Stimulated activated naive CD8-positive, alpha-beta T cell treated with anti-CD3 and anti-CD28 coated beads, Interleukin-15, Interleukin-2, amounts not matched to agents 100 U/mL and 50 U/mL, for 24 hours (primary cell): ENCODE measurements at regions not wholly inside any gene's neighbourhood (a gene's known extent, or its start where the extent isn't known, plus 50 kb on each side); places are given as distances from the start of the nearest gene placed in this dataset.
"Not testable (repeated sequence)": the region's sequence is repeated elsewhere in the genome, so short reads cannot be mapped to it uniquely, and the experiment has no call there.

Source experiments
- ATAC-seq: fragments of 150-1000 bp; cut with Tn5 transposase; one replicate; pipeline ENCODE4 v1.10.0; 2021
- DNase-seq: peaks from one replicate; pipeline ENCODE4 v3.0.0; 2021

DNA sequence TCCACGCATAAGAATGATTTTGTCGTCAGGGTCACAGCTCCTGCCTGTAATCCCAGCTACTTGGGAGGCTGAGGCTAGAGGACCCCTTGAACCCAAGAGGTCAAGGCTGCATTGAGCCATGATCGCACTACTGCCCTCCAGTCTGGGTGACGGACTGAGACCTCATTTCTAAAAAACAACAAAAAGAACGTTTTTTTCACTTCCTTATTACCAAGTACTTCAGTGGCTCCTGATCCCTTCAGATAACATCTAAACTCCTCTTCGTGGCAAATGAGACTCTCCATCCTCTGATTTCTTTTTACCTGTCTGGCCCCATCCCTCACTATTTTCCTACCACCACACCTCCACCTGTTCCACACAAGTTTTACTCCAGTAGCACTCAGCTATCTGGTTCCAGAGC, 105.4 kb upstream of the TLK1 start:
- no peak for ATAC-seq
- DNase-seq = no peak

DNA sequence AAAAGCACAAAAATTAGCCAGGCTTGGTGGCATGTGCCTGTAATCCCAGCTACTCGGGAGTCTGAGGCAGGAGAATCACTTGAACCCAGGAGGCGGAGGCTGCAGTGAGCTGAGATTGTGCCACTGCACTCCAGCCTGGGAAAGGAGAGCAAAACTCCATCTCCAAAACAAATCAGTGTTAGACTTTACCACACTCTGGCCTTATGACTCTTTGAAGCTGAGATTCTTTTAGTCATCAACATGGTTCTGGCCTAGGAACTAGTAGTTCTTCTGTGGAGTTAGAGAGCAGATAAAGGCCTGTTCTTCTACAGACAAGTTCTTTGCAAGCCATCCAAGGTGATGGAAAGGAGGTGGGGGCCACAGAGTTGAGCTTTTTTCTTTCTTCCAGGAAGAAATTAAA, 100.8 kb upstream of the TLK1 start:
- not testable (repeated sequence) for DNase-seq, ATAC-seq

DNA sequence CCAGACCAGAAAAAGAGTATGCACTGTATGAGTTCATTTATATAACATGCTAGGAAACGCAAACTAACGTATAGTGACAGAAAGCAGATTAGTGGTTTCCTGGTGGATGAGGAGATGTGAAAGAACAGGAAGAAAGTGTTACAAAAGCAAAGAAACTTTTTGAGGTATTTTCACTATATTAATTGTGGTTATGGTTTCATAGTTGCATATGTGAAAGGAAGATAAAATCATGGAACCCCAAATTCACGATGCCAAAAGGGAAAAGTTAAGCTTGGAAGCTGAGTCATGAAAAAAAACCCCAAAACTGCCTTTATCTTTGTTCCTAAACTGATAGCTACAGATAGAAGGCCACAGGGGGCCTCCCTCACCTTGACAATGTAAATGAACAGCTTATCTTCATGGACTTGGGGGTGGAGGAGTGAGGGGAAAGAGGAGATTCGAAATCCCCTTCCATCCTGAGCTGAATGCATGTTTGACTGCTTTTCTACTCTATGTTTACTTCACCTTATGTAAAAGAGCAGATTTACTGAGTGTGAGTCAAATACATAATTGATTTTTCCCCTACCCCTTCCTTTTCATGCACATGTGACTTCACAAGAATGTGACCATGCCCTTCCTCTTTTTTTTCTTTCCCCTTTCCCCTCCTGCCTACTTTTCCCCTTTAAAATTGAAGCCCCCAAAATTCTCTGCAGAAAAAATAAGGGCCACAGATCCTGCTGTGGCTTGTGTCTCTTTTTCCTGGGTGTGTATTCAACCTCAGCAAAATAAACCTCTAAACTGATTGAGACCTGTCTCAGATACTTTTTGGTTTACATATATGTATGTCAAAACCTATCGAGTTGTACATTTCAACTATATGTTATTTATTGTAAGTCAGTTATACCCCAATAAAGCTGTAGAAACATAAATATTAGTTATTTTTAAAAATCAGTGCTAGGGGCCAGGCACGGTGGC, 100.1 kb upstream of the TLK1 start:
- DNase-seq (peak; percentile 23), ATAC-seq (peak; percentile 98)

DNA sequence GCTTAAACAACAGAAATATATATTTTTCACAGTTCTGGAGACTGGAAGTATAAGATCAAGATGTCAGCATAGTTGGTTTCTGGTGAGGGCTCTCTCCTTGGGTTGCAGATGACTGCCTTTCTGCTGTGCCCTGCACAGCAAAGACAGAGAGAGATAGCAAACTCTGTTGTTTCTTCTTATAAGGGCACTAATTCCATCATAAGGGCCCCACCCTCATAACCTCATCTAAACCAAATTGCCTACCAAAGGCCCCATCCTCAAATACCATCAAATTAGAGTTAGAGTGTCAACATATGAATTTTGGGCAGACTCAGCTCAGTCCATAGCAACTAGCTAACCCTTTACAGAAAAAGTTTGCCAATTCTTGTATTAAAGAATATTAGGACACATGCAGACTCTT, 94.0 kb upstream of the TLK1 start:
- no peak for DNase-seq
- no peak for ATAC-seq

DNA sequence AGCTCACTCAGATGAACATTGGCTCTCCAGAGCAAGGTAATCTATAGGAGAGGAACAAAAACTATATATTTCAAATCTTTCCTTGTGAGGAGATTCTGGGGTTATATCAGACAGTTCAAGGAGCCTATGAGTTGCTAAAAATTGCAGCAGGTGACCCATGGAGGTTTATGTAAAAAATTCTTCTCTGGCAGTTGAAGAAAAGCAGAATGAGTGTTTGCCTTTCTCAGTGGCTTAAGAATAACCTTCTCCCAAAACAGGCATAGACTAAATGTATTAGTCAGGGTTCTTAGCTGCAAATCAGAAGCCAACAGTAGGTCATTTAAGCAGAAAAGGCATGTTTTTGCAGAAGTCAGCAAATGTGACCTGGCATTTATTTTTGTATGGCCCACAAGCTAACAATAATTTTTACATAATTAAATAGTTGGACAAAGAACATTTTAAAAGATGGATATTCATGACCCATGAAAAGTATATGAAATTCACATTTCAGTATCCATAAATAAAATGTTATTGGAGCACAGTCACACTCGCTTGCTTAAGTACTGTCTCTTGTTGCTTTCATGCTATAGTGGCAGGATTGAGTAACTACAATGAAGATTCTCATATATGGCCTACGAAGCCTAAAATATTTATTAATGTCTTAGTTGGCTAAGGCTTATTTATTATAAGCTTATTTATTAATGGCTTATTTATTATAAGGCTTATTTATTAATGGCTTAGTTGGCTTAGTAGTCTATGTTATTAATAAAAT, 93.4 kb upstream of the TLK1 start:
- DNase-seq (no peak), ATAC-seq (no peak)

DNA sequence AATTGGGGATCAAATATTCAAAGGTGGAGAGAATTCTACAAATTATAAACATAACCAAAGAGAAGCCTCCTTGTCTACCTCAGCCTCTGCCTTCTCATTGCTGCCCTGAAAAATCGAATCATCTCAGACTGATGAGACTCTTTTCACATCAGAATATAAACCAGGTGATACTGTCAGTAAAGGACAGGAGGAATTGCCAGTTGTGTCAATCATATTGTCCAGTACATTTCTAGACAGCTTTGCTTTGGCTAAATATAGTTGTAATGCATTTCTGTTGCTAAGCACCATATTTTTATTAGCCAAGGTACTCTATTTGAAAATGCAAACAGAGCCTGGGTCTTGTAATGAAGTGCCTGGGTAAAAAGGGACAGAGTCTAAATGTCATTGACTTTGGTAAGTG, 92.6 kb upstream of the TLK1 start:
- no peak for ATAC-seq
- DNase-seq = no peak

DNA sequence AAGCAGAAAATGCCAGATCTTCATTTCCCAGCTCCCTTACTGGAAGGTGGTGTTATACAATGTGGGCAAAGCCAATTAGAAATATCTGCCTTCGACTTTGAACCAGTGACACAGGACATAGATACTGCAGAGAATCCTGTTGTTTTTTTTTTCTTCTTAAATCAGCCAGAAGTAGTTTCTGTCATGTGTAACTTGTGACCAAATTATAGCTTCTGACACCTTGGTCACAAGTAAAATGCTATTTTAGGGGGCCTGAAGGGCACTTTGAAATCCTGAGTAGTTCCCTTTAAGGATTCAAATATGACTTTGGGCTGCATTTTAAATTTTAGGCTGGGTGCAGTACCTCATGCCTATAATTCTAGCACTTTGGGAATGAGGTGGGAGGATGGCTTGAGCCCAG, 89.0 kb upstream of the TLK1 start:
- no peak for DNase-seq
- no peak for ATAC-seq

DNA sequence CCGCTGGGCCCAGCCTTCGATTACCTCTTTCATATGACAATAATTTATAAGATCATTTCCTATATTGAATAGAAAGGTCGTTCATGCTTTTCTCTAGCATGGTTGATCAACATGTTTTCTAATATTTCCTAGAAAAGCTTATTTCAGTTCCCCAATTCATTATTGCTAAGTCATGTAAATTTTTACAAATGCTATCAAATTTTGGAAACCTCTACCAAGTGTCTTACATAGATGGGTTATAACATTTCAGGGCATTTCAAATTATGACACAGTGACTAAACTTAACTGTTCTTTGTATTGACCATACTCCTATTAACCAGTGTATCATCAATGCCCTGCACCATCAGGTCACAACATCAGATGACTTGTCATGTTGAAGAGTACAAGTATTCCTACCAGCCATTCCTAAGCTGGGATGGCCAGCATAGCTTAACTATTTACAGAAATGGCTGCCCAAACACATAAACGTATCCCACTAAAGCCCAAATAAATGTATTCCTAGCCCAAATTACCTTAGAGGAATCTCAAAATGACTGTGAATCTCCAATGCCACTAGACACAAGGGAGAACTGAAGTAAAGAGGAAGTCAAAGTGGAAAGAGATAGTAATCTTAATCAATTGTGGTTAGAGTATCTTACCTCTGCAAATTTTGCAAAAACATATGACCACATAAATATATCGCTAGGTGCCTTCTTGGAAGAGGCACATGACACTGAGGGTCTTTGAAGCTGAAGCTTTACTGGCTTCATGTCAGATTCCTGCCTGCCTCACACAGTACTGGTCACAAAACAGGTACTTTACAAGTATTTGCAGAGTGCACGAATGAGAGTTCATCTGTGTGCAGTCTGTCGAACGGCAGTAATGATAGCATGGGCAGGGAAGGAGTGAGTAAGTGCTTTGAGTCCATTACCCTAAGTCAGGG, 87.3 kb upstream of the TLK1 start:
- DNase-seq = no peak
- ATAC-seq = peak; percentile 75

DNA sequence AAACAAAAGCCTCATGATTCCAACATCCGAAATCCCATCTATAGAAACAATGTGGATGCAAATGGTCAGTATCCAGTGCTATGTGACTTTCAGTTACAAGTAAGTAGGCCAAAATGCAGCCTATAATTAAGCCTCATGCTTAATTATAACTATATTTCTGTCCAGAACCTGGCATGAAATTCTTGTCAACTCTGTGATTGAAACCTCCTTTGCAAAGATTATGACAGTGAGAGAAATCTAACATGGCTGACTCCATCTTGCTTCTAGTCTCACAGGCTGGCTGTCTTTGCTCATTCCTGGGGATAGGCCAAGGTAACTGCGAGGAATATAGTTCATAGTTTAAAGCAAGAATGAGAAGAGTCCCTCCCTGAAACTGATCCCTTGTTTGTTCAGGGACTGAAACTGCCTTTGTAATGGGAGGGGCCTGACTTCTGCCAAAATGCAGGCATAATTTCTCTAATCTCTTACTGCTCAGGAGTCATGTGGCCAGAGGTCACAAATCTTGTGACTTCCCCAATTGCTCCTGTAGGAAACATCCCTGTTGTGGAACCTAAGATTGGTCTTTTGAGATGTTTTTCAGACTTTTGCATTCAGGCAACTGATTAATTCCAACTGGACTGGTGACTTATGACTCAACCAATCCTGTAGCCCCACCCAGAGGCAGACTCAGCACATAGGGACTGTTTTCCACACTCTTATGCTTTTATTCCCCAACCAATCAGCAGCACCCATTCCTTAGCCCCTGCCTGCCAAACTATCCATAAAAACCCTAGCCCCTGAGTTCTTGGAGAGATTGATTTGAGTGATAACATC, 84.5 kb upstream of the TLK1 start:
- no peak for DNase-seq
- ATAC-seq = no peak

DNA sequence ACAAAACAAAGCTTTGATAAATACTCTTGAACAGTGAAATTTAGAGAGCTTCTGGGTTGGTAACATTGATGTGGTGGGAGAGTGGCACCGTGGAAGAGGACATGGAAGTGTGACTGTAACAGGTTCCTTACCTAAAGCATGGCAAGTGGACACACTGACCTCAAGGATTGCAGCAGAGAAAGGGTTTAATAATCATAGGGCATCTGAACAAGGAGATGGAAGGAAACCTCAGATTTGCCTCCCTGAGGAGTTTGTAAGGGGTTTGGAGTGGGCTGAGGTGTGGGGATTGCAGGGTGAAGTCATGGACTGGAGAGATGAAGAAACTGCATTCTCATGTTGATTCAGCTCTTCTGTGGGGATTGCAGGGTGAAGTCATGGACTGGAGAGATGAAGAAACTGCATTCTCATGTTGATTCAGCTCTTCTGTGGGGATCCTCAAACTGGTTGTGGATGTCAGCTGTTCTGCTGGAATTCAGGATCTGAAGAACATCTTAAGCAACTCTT, 83.8 kb upstream of the TLK1 start:
- no peak for ATAC-seq
- DNase-seq = no peak

DNA sequence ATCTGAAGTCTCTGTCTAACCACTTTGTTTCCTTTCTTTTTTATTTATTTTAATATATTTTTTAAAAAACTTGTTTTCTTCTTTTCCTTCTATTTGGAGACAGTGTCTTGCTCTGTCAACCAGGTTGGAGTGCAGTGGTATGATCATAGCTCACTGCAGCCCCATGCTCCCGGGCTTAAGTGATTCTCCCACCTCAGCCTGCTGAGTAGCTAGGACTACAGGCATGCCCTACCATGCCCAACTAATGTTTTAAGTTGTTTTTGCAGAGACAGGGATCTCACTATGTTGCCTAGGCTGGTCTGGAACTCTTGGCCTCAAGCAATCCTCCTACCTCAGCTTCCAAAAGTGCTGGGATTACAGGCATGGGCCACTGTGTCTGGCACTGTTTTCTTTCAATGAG, 81.1 kb upstream of the TLK1 start:
- DNase-seq (no peak), ATAC-seq (no peak)

DNA sequence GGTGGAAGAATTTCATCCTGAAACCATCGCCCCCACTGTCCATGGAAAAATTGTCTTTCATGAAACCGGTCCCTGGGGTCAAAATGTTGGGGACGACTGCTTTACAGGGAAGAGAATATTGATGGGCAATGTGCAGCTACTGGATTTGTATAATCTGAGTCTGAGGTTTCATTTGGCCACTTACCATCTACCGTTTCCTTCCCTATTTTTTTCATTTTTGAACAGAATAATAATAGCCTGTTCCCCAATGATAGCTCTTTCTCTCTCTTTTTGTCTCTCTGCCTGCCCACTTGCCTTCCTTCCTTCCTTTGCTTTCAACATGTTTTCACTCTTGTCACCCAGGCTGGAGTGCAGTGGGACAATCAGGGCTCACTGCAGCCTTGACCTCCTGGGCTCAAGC, 78.3 kb upstream of the TLK1 start:
- ATAC-seq (no peak), DNase-seq (no peak)

DNA sequence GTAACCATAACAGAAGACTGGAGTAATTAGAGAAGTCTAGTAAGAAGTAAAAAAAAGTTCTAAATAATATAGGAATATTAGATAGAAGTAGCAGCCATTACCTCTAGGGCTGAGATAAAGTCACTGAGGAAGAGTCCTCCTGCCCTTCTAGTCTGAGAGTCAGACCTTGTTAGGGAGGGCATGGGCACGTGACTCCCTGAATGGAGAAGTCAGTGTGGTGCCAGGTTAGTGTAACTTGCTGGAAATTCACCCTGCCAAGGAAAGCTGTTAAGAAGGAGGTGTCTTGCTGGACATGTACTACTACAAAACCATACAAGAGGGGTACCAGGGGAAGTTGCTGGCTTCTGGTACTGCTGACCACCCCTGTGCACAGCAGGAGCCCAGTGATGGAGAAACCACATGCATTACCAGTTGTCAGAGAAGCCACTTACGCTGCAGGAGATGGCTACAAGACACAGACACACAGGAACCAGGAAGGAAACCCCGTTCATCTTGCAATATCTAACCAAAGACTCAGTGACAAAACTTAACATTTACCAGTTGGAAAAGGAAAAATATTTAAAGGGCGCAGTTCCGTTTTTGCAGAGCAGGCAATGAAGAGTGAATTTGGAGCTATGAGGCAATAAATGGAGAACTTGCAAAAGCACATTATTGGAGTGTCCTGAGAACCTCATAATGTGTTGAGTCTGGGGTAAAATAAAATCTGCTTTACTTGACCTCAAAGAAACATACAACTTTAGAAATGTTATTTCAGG, 77.2 kb upstream of the TLK1 start:
- ATAC-seq (no peak), DNase-seq (no peak)

DNA sequence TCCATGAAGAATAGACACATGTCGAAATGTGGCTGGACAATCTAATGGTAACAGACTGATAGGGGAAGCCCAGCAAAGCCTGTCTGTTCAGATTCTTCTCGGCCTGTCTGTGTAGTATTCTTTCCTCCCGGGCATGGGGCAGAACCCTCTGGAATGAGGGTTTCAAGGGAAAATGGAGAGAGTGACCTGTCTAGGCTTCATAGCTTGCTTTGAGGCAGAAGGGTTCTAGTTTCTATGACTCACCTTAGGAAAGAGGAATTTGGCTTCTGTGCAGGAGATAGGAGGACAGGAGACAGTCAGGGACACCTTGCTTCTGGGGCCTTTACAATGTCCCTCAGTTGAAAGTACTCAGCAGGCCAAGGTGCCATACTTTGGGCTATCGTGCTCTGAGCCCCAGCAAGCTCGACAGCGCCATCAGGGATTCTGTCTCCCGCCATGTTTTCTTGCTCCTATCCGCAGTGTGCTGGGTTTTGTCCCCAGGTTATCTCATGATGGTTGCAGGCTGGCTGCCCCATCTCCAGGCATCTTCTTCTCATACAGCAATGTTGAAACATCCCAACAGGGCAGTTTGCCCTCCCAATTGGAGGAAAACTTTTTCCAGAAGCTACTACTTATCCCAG, 74.7 kb upstream of the TLK1 start:
- ATAC-seq = no peak
- no peak for DNase-seq

DNA sequence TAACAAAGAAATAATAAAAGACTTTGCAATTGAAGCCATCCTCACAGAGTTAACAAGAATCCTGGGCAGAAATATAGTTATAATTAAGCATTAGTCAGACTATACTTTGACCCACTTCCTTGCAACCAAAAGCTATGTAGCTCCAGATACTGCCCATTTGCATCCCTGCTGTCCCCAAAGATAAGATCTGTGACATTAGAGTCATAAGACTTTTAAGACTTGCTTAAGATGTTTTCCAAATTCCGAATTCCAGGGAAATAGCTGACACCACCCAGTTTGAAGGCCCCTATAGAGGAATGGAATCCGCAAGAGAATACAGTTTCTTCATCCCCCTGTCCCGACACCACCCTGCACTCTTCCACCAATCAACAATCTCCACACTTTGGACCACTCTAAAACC, 69.5 kb upstream of the TLK1 start:
- ATAC-seq (no peak), DNase-seq (no peak)

DNA sequence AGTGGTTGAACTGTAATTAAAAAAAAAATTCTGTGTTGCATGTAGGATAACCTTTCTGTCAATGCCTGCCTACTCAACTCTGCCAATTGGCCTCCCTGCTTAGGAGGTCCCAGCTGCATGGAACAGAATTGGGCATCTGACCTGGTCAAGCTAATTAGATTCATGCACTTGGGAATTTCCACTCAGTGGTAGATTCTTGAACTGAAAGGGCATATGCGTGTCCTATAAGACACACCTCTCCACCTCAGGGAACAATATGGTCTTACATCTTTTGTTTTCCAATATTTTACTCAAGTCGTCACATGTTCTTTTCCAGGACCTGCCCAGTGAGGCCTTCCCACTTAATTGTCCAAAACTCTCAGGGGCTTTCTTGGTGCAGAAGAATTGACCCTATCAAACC, 68.1 kb upstream of the TLK1 start:
- no peak for ATAC-seq
- DNase-seq = no peak

DNA sequence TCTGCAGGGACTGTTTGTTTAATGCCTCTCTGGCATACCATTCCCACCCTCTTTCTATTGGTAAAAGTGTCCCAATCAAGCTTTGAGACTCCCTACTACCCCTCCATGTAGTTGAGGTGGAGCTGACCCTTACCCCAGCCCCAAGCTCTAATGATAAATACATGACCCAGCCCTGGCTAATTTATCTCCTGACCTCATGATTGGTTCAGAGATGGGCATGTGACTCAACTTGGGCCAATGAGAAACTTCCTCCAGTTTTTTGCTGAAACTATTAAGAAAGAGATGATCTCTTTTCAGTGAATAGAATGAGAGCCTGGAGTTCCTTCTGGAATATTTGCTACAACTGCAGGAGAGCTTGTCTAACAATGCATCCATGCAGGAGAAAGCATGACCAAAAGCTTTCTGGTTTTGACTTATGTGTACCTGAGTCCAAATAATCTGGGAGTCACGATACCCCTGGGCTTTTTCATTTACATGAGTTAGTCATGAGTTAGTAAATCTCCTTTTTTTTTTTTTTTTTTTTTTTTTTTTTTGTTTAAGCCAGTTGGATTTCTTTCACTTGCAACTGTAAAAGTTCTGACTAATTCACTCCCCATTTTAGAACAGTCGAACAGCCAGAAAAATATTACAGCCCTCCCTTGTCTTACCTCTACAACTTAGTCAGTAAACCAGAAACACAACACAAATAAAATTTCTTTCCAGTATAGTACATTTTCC, 66.5 kb upstream of the TLK1 start:
- ATAC-seq = no peak

DNA sequence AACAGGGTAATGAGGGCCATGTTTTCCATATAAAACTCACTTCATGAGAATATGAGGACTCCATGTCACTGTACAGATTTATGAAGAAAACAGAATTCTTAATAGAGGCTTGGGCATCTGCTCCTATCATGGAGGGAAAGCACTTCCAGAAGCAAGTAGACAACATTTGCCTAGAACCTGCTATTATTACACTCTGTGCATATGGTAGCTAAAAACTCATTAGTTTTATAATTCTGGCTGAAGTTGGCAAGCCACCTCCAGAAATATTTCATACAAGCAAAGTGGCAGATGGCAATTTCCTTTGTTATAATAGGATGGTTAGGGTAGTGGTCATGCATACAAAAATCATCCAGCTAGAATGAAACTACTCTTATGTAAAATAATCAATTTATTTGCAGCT, 65.8 kb upstream of the TLK1 start:
- DNase-seq = no peak
- ATAC-seq = no peak

More for the DNA sequence above, 66.5 kb upstream of the TLK1 start:
- no peak for DNase-seq

DNA sequence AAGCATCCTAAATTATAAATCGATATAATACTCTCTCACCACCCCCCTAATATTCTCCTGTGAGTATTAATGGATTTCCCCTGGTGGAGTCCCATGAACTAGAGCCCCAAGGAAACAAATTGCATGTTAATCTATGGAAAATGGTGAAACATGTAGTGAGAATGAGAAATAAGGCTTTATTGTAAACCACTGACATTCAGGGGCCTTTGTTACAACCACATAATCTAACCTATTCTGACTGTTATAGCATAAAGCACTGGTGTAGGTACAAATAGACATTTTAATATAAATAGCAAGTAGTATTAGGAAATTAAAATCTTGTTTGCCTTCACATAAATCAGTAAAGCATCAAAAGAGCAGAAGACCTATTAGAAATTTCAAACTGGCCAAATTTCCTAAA, 65.3 kb upstream of the TLK1 start:
- DNase-seq = no peak
- peak; percentile 62 for ATAC-seq
